ENCODE measurements at regions not wholly inside any gene's neighbourhood (a gene's known extent, or its start where the extent isn't known, plus 50 kb on each side); places are given as distances from the start of the nearest gene placed in this dataset.

DNA sequence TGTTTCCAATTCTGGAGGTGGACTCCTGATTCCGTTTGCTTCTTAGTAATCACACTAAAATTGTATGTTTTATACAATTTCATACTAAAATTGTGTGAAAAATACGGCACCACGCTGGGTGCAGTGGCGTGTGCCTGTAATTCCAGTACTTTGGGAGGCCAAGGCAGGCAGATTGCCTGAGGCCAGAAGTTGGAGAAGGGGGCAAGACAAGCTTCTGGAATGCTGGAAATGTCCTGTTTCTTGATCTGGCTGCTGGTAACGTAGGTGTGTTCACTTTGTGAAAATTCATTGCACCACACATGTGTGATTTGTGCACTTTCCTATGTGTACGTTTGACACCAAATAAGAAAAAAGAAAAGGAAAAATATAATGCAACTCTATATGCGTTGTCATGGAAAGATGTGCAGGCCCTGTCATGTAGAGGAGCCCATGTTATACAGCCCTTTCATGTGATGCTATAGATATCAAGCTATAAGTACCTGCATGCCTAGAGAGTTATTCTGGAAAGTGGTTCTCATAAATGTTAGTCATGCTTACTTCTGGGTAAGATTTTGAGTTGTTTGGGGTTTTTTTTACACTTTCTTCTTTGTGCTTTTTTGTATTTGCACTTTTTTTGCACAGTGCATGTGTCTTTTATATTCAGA is 119.9 kb downstream of the TMEM174 start:
- TF ChIP-seq POLR2A (IDR thresholded peaks at IDR 0.05; ENCODE audit: low read depth, low read length) (no peak), TAF1 (IDR thresholded peaks at IDR 0.05; ENCODE audit: low read depth, low read length) (no peak), SPI1 (IDR thresholded peaks at IDR 0.05; ENCODE audit: low read depth, low read length) (no peak), PAX5 (IDR thresholded peaks at IDR 0.05; ENCODE audit: insufficient read depth, low read length, severe bottlenecking) (no peak), POLR2AphosphoS5 (IDR thresholded peaks at IDR 0.05; ENCODE audit: low read depth, low read length) (no peak), POU2F2 (IDR thresholded peaks at IDR 0.05; ENCODE audit: low read depth, low read length) (no peak)

All from GM12891 (cell line).